Activated CD8-positive, alpha-beta memory T cell treated with anti-CD3 and anti-CD28 coated beads for 24 hours (primary cell): ENCODE measurements at regions not wholly inside any gene's neighbourhood (a gene's known extent, or its start where the extent isn't known, plus 50 kb on each side); places are given as distances from the start of the nearest gene placed in this dataset.

ENCODE experiments used
- DNase-seq: peaks from one replicate; pipeline ENCODE4 v3.0.0-alpha.2; 2020

- no peak for DNase-seq
Measured at GRCh38 chr11:15625691-15626090, 511.0 kb downstream of the INSC start.

GRCh38 chr11:15627560-15627959 is 512.8 kb downstream of the INSC start:
- no peak for DNase-seq

- no peak for DNase-seq
Measured at GRCh38 chr11:15629690-15630321, 515.1 kb downstream of the INSC start.

DNA sequence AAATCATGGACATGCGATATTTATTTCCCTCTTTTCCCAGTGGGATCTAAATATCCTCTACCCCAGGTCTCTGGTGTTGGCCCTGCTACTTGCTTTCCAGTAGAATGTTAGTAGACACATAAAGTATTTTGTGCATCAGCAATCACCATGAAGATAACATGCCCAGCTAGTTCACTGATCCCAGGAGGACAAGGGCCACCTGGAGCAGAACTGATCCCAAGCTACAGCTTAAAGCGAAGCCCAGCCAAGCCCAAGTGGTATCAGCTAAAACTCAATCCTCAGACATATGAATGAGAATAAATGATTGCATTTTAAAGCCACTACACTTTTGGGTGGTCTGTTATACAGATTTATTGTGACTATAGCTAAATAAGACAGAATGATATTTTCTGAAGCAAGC is 516.2 kb downstream of the INSC start:
- no peak for DNase-seq

DNA sequence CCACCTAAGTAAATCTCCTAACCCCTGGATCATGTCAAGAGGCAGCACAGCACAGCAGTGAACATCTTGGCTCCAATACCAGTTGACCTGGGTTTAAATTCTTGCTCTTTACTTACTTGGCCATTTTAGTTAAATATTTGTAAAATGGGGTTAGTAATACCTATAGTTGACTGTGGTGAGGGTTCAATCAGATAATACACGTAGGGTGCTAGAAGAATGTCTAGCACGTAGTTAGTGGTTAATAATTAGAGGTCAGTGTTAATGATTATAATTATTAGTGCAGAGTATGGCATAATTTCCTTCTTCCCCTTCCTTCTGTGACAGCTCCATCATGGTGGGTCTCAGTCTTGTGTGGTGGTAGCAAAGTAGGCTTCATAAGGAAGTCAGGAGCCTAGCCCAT is 520.8 kb downstream of the INSC start:
- DNase-seq, result no peak

GRCh38 chr11:15636521-15637089 is 521.9 kb downstream of the INSC start:
- no peak for DNase-seq

DNA sequence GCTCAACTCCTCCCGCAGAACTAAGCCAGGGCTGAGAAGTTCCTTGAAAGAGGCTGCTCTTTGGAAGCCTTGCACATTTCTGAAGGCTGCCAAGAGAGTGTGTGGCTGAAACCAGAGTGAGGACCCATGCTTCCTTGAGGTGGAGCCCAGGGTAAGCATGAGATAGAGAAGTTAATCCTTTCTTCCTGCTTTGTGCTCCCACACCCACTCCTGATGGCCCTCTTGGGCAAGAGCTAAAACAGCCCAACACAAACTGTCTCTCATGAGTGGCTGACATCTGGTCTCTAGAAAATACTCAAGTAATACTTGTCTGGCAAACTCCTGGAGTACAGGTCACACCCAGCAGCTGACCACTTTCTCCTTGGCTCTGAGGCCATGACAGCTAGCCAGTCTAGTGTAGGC is 523.7 kb downstream of the INSC start:
- DNase-seq, result no peak

GRCh38 chr11:15640318-15640717 is 525.6 kb downstream of the INSC start:
- DNase-seq, result no peak

DNA sequence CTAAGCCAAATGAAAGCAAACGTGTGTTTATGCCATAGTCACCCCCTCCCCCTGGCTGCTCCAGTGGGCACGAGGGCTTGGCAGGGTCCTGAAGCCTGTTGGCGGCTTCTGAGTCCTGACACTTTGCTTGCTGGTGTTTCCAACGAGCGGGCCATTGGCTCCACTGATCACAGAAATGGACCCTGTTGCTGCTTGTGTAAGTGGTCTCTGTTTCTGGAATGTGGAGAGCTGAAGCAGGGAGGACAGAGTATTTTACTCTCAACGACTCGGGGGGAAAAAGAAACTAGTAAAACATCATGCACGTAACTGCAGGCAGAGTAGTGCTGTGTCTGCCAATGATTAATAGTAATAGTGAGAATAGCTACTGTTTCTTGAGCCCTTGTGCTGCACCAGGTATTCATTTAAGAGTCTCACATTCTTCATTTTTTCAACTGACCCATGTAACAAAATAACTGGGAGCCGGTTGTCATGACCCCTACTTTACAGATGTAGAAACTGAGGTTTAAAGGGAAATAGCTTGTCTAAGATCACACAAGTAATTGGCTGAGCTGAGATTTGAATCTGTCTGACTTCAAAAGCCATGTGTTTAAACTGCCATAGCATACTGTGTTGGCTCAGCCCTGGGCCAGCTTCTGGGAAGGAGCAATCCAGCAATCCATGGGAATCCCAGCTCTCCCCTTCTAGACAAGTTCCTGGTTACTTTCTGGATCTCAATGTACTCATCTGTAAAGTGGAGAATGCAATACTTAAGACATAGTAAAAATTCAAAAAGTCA is 526.7 kb downstream of the INSC start:
- DNase-seq, result no peak

GRCh38 chr11:15645201-15645600 is 530.5 kb downstream of the INSC start:
- no peak for DNase-seq

GRCh38 chr11:15649371-15650104 is 534.8 kb downstream of the INSC start:
- no peak for DNase-seq

DNA sequence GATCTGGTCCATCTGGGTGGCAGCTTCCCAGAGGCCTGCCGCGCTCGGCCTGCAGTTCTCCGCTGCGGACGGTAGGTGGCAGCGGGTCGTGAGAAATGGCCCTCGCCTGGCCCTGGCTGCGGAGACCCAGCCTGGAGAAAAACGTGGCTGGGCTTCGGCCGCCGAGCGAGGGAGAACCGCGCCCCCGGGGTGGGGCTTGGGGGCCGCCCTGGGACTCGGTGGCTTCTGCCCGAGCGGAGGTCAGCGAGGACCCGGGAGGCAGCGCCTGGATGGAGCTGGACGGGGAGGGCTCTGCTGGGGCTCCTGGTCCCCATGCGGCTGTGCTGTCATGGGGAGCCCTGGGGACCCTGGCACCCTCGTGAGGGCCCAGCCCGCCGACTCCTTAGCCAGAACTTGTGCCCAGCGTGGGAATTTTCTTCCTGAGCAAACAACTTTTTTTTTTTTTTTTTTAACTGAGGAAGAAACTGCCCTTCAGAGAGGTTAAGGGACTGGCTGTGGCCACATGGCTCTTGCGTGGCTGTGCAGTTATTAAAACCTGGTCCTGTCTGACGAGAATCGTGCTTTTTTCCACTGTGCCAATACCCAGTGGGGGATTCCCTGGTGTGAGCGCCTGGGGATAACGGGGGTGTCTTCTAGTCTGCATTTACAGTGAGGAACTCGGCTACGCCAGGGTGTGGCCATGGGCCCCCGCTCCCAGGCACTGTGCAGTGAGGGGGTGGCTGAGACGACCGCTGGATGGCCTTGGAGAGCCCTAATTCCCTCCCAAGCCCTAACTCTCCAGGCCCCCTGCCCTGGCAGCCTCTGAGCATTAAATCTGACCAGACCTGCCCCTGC is 535.6 kb downstream of the INSC start:
- peak; percentile 87 for DNase-seq

GRCh38 chr11:15651033-15651432 is 536.3 kb downstream of the INSC start:
- DNase-seq, result no peak

DNA sequence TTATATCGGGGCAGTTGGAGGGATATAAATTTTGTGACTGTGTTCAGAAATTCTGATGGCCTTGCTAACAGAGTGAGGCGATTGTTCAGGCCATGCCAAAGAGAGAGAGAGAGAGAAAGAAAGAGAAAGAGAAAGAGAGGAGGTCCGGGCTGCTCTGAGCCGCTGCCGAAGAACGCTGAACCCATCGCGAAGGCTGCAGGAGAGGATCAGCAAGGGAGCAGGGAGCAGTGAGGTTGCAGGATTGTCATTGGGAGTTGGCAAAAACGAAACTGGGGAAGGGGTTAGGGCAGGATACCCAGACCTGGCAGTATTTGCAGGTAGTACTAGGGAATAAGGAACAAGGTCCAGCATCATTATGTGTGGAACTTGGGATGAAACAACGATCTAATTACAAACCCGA is 537.1 kb downstream of the INSC start:
- no peak for DNase-seq

GRCh38 chr11:15653191-15653710 is 538.5 kb downstream of the INSC start:
- DNase-seq, result no peak

- no peak for DNase-seq
Measured at GRCh38 chr11:15654451-15654850, 539.7 kb downstream of the INSC start.

DNA sequence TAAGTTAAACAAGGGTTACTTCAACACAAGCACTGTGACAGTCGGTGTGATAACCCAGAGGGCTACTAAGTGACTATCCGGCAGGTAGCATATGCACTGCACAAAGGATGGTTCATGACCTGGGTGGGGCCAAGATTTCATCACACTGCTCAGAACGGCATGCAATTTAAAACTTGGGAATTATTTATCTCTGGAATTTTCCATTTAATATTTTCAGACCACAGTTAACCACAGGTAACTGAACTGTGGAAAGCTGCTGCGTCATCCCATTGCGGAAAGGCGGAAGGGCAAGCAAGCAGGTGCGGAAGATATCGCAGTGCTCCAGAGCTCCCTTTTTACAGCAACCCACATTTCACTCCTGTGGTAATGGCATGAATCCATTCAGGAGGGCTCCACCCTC is 540.8 kb downstream of the INSC start:
- no peak for DNase-seq

GRCh38 chr11:15657264-15657663 is 542.5 kb downstream of the INSC start:
- no peak for DNase-seq

- no peak for DNase-seq
Measured at GRCh38 chr11:15660496-15660895, 545.8 kb downstream of the INSC start.

DNA sequence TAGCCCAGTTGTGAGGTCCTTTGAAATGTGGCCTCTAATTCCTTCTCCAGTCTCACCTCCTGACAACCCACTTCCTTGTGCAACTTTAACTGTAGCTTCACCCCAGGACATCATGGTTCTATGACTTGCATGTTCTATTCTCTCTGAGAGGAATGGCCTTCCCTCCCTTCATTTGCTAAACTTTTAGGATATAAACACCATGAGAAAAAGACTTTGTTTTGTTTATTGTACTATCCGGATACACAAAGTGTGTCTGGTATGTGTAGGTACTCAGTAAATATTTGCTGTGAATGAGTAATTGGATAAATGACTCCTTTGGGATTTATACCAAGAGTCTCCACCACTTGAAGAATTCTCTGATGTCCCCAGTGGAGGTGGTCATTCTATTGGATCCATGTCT is 547.6 kb downstream of the INSC start:
- no peak for DNase-seq

- no peak for DNase-seq
Measured at GRCh38 chr11:15663777-15664218, 549.1 kb downstream of the INSC start.

GRCh38 chr11:15665368-15665871 is 550.7 kb downstream of the INSC start:
- no peak for DNase-seq
